Activated CD4-positive, alpha-beta T cell treated with anti-CD3 and anti-CD28 coated beads, Interleukin-2, Interleukin-4, amounts not matched to agents 100 ng/mL and 50 ng/mL, durations not matched to agents 16 hours and 8 hours (primary cell): ENCODE measurements at regions not wholly inside any gene's neighbourhood (a gene's known extent, or its start where the extent isn't known, plus 50 kb on each side); places are given as distances from the start of the nearest gene placed in this dataset.

Experiments
- DNase-seq: peaks from one replicate; pipeline ENCODE4 v3.0.0-alpha.2; 2020; ENCODE audit warnings: low spot score

DNA sequence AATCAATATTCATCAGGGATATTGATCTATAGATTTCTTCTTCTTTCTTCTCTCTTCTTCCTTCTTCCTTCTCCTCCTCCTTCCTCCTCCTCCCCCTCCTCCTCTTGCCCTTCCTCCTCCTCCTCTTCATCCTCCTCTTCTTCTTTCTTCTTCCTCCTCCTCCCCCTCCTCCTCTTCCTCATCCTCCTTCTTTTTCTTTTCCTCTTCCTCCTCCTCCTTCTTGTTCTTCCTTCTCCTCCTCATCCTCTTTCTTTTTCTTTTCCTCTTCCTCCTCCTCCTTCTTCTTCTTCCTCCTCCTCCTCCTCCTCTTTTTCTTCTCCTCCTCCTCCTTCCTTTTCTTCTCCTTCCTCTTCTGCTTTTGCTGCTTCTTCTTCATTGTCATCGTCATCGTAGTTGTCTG lies 52.4 kb upstream of the SERINC1 start:
- no peak for DNase-seq

DNA sequence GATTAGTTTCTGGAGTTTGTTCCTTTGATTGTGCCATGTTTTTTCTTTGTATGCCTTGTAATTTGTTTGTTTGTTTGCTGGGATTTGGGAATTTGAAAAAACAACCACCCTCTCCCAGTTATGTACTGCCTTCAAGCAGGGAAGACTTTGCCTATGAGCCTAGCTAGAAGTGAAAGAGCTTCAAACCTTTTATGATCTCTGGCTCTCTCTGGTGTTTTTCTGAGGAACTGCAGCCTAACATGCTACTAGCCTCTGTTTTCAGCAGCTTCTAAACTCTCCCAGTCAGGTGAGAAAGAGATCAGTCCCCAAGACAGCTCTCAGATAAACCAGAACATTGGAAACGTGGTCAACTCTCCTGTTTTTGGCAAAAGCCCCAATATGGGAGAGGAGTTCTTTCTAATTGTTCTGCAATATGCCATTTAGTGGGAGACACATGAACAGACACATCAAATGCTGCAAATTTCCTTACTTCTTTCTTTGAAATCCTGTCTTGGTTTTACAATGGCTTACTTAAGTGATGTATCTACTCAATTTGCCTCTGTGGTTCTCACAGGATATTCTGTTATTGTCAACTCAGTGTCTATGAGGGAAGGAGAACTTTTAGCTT lies 58.9 kb upstream of the SERINC1 start:
- peak; percentile 65 for DNase-seq

DNA sequence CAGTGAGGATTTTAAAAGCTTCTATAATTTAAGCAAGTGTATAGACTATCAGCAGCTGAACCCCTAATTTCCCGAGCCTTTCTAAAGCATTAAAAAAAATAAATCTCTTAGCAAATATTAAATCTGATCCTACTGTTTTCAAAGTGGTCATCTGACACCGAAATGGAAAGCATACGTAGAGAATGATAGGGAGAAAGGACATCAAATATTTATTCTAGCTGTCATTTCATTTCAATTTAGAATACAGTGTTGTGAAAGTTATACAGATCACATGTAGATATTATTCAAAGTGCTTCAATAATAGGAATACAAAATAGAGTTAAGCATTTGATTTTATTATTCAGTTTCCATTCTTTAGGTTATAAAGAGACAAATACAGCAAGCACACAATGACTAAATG lies 61.9 kb upstream of the PKIB start:
- no peak for DNase-seq

DNA sequence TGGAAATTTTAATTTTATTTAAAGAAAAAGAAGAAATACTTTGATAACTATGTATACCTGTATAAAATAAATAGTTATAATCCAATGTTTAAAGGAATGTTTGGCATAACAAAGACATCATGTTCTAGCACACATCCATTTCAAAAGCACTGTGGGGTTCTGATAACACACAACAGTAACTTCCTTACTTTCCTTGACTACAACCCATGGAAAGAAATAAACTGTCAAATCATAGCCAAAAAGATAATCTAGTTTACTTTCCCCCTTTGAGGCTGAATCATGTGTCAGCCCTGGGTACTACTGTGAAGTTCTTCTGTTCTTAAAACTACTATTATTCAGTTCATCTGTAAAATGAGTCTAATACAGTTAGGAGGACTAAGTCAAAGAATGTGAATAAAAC lies 61.4 kb upstream of the PKIB start:
- no peak for DNase-seq

DNA sequence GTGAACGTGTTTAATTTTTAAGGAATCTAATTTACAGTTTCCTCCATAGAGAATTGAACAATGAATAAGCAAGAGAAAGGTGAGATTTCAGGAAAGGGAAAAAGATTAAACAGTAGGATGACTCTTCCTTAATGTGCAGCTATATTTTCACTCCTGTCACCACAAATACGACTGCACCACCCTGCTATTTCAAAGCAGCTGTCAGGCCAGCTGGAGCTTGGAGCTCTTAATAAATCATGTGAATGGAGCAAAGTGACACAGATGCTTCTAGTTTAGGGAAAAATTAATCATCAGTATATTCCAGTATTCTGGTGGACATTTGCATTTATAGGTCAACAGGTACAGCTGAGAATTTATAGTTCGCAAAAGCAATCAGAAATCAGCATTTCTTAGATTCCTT lies 56.5 kb upstream of the PKIB start:
- no peak for DNase-seq

DNA sequence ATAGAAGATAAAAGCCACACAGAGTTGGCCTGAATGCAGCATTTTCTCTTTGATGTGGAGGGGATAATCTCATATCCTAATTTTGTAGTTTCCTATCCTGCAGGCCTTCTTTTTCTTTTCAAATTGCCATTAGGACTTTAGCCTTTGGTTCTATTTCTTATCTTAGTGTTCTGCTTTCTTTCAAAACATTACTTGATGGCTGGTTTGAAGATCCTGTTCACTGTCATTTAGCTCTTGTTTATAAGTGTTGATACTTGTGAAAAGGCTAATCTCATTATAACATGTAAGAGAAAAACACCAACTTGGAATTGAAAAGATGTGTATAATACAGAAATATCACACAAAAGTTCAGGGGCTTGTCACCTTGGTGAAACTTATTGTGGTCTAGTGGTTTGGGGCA lies 54.6 kb upstream of the PKIB start:
- DNase-seq = no peak

DNA sequence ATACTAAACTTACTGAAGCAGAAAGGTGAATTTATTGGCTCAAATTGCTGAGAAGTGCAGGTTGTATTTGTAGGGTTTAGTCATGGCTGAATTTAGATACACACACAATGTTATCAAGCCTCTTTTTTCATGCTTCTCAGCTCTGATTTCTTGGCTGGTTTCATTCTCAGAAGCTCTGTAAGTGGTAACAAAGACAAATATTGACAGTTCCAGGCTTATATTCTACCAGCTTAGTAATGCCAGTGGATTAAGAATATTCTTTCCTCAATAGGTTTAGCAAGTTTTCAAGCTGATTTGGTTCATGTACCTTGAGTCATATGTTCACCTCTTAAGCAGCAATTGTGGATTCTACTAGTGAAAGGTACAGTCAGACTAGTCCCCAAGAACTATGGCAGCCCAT lies 52.1 kb upstream of the PKIB start:
- DNase-seq = no peak
